Iris pigment epithelial cell (primary cell): ENCODE measurements at regions not wholly inside any gene's neighbourhood (a gene's known extent, or its start where the extent isn't known, plus 50 kb on each side); places are given as distances from the start of the nearest gene placed in this dataset.

ENCODE experiments used
- DNase-seq: peaks from one replicate; pipeline ENCODE4 v3.0.0-alpha.2; 2011; ENCODE audit warnings: low read depth

DNA sequence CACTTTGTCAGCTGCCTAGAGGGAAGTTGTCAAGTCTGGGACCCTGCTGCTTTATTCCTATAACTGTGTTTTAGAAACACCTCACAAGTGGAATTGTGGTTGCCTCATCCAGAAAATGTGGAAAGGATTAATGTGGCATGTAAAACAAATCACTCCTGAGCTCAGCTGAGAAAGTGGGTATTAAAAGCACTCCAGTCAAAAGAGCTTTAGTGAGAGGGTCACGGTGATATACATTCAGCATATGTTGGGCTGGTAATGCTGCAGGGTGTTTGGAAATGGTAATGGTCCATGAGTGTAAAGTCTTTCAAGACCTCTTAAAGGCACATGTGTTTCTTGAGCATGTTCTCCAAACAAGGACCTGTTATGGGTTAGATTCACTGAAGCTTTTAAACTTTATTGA, 318.2 kb upstream of the MEOX2 start:
- DNase-seq: no peak

GRCh38 chr7:16001477-16001876, 315.0 kb upstream of the MEOX2 start:
- DNase-seq: no peak

- DNase-seq: no peak
These were observed 312.1 kb upstream of the MEOX2 start for GRCh38 chr7:15998617-15999016.

DNA sequence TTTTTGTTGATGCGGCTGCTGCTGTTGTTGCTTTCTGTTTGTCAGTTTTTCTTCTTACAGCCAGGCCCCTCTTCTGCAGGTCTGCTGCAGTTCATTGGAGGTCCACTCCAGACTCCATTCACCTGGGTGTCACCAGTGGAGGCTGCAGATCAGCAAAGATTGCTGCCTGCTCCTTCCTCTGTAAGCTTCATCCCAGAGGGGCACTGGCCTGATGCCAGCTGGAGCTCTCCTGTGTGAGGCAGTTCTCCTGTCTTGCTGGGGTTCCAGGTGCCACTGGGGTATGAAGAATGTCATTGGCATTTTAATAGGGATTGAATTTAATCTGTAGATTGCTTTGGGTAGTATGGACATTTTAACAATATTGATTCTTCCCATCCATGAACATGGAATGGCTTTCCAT, 308.5 kb upstream of the MEOX2 start:
- no peak for DNase-seq

DNA sequence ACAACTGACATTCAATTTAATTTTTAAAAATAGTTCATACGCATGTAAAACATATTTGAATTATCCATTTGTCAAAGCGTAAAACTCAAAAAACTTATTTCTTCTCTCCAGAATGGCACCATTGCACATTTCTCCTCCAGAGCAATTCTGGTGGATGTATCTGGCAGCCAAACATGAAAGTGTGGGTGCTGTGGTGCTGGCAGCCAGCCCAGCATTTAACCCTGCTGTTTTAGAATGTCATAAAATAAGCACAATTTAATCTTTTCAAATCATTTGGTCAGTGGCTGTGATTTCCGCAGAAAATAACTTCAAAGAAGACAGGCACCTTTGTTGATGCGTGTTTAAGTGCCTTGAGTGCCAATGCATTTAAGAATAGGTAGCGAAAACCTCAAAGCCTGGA, 302.7 kb upstream of the MEOX2 start:
- DNase-seq: no peak

- no peak for DNase-seq
These were observed 299.3 kb upstream of the MEOX2 start for GRCh38 chr7:15985587-15986384.

DNA sequence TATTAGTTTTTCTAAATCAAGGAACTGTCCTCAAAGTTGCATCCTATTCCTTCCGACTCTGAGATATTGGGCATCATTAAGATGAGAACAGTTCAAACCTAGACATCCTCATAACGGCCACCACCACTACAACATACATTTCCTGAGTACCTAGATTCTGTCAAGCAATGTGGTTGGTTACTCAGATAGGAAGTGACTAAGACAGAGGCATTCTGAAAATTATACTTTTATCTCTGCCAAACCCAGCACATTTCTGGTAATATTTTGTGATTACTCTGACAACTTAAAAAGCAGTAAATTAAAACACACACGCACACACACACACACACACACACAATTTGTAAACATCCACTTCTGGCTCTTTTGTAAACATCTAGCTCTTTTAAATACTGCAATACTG, 291.2 kb upstream of the MEOX2 start:
- DNase-seq: peak; percentile 52

DNA sequence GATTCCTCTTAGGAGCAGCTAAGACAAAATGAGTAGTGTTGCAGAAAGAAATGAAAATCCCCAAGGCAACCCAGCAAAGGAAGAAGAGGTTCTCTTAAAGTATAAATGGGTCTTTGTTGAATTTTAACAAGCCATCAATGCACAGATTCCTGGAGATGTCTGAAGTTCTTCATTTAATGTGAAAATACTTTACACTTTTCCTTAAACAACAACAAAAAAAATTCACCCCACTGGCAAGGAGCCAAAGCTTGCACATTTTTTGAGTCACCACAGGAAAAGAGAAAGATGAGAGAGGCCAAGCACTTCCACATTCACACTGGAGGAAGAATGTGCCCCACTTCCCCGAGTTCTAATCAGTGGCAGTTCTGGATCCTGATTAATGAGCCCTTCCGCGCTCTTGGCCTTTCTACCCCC, 286.4 kb upstream of the MEOX2 start:
- peak; percentile 43 for DNase-seq

DNA sequence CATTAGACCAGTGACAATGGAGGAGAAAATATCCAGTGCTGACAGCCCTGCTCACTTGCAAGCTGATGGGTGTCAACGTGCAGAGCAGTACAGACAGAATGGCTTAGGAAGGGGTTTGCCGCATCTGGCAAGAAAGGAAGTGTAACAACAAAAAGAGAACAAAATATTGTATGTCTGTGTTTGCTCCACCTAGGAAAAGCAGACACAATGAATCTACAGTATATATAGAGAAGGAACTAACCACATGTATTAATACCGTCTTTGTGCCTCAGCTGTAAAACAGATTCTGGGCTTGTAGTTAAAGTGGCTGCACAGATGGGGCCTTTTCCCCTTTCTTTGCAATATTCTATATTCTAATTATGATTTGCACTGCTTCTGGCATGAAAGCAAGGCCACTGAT, 281.1 kb upstream of the MEOX2 start:
- no peak for DNase-seq

DNA sequence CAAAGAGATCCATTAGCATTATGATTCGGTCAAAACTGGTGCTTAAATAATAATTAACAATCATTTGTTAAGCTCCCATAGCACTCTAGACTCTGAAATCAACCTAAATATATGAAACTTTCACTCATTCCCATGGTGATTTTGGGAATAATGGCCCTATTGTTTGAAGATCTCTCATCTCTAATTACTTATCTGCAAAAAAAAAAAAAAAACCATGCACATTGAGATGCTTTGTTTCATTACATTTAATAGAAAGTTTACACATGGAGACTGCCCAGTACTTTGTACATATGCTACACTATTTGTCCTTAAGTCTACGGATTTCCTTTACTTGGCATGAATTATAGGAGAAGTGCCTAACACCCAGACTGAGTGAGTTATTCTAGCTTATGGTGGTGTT, 280.6 kb upstream of the MEOX2 start:
- no peak for DNase-seq

DNA sequence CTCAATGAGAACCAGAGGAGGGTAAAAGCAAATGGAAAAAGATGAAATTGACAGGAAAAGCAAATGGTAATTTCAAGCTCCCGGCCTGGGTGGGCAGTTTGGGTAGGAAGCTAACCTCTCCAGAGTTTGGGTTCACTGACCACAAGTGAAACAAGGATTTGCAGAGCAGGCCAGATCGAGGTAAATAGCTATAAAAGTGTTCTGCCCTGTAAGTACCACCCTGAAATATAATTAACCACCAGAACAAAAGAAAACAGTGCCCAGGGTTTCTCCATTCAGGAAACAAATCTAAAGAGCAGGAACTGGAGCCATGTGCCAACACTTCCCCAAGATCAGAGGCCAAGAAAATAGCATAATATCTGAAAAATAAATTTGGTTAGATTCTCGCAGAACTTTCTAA, 276.7 kb upstream of the MEOX2 start:
- DNase-seq: no peak

GRCh38 chr7:15954671-15955354, 268.3 kb upstream of the MEOX2 start:
- no peak for DNase-seq

DNA sequence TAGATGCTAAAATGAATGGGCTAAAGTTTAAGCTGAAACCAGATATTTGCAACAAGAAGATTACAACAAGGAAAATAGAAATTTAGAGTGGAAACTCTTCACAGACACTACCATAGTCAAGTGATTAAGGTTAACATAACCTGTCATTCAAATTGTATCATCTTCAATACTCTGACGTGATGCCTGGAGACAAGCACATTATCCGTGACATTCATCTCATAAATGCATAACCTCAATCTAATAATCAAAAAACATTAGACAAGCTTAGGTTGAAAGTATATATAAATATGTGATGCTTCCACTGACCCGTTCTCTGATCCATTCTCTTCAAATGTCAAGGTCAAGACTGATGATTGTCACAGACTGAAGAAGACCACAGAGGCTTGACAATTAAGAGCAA, 263.8 kb upstream of the MEOX2 start:
- DNase-seq: no peak

DNA sequence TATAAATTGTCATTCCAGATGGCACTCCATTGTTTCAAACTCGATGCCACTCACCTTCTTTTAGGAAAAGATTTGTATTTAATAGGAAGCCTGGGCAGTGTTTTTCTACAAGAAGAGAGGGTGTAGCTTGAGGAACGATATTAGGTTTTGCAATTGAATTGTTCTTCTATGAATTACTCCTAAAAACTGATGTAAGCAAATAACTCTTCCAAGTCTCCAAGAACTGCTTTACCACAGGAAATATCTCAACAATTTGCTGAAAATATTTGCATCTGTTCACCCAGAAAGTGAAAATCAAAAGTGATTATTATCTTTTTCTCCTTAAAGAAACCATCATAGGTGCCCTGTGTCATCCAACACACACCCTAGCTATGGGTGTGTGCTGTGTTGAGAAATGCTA, 261.3 kb upstream of the MEOX2 start:
- DNase-seq: no peak

DNA sequence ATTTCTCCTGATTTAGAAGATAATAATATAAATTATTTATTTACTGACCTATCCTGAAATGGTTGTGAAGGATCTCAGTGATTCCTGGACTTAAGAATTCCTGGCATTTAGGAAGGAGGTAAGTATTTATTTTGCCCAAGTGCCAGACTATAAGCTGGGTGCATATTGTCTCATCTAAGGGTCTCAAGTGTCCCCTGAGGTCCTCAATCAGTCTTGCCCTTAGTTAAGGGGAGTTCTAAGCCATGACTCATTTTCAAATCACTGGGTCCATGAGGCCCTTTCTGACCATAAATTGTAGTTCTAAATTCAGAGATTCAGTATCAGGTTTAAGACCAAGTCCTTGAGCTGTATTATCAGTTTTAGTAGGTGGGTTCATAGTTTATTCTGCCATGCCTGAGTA, 251.6 kb upstream of the MEOX2 start:
- DNase-seq: no peak

- DNase-seq: no peak
These were observed 251.1 kb upstream of the MEOX2 start for GRCh38 chr7:15937571-15937970.

- no peak for DNase-seq
These were observed 250.5 kb upstream of the MEOX2 start for GRCh38 chr7:15936991-15937390.

DNA sequence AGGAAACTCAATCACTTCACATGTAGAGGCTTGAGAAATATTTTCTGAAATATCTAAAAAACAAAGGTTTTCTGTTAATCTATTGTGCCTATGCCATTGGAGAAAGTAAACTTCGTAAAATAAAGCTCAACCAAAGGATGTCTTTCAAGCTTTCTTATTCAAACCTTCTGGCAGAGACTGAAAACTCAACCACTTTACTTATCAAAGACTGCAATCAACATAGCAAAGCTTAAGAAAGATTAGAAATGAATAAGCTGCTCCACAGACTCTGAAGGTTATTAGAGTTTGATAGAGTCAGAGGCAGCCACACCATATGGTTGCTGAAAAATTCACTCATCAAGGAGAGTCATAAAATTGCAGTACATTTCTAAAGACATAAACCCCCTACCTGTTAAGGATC, 245.8 kb upstream of the MEOX2 start:
- DNase-seq: no peak

DNA sequence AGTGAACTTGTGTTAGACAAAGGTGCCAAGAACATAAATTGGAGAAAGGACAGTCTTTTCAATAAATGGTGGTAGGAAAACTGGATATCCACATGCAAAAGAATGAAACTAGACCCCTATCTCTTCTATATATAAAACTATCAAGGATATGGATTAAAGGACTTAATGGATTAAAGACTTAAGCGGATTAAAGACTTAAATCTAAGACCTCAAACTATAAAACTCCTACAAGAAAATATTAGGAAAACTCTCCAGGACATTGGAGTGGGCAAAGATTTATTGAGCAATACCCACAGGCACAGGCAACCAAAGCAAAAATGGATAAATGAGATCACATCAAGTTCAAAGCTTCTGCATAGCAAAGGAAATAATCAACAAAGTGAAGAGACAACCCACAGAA, 242.9 kb upstream of the MEOX2 start:
- no peak for DNase-seq

DNA sequence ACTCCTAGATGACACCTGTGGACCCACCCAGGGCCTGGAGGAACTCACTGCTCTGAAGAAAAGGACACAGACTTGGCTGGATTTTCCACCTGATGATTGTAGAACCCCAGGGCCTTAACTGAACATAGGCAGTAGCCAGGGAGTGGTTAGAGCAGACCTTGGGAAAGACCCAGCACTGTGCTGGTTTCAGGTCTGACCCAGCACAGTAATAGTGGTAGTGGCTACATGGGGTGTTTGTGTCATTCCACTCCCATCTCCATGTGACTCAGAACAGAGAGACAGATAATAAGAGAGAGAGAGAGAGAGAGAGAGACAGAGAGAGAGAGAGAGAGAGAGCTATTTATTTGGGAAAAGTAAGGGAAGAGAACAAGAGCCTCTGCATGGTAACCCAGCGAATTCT, 239.1 kb upstream of the MEOX2 start:
- no peak for DNase-seq

- no peak for DNase-seq
These were observed 238.4 kb upstream of the MEOX2 start for GRCh38 chr7:15924910-15925309.

- no peak for DNase-seq
These were observed 235.5 kb upstream of the MEOX2 start for GRCh38 chr7:15922002-15922401.

GRCh38 chr7:15921576-15921975, 235.1 kb upstream of the MEOX2 start:
- no peak for DNase-seq

DNA sequence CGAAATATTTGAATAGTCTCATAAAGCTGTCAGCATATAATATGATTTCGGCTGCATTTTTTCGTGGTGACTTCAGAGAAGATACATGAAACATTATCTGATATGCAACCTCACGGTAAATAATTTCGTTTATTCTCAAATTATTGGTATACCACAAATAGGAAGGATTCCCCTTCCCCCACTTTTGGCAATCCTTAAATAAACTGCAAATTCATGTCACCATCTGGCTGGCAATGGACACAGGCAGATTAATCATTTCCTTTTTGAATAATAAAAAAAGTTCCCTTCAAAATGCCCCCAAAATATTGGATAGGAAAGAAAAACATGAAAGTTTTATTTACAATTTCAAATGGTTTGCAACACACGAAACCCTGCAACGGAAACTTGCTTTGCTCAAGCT, 234.5 kb upstream of the MEOX2 start:
- DNase-seq: no peak
